CD4-positive, alpha-beta memory T cell (primary cell): ENCODE measurements at regions not wholly inside any gene's neighbourhood (a gene's known extent, or its start where the extent isn't known, plus 50 kb on each side); places are given as distances from the start of the nearest gene placed in this dataset.
"Not testable (repeated sequence)": the region's sequence is repeated elsewhere in the genome, so short reads cannot be mapped to it uniquely, and the experiment has no call there.

Experiments used
- CTCF ChIA-PET: fragments of 350-600 bp; sonication (Branson Sonifier 250); formaldehyde crosslinking; loops from one replicate; lab custom pipeline; 2021; ENCODE audit warnings: inconsistent platforms; ENCODE audit not compliant: partially characterized antibody; lab: Charles Lee
- POLR2A ChIA-PET: fragments of 350-600 bp; sonication (Branson Sonifier 250); formaldehyde crosslinking; loops from one replicate; lab custom pipeline; 2021; ENCODE audit not compliant: partially characterized antibody; lab: Charles Lee
- DNase-seq, 5 donors: peaks; one replicate each; pipeline versions ENCODE4 v3.0.0 to v3.0.0-alpha.2; 2020 to 2022; ENCODE audit warnings: mixed read lengths in 1 of 5
- H3K27ac ChIP-seq: one replicate; pipeline ENCODE4 v1.7.0; 2013; ENCODE audit warnings: low read depth, low read length
- H3K27me3 ChIP-seq: 2 replicates; pipeline ENCODE4 v1.7.0; 2013; ENCODE audit warnings: mild to moderate bottlenecking, low read length, moderate library complexity; ENCODE audit not compliant: insufficient read depth
- H3K36me3 ChIP-seq: 2 replicates; pipeline ENCODE4 v1.7.0; 2013; ENCODE audit warnings: mild to moderate bottlenecking, low read length, moderate library complexity; ENCODE audit not compliant: insufficient read depth
- H3K4me1 ChIP-seq: 2 replicates; pipeline ENCODE4 v1.7.0; 2013; ENCODE audit warnings: mild to moderate bottlenecking, low read length, moderate library complexity; ENCODE audit not compliant: insufficient read depth
- H3K4me3 ChIP-seq, 2 donors: one replicate each; pipeline ENCODE4 v1.7.0; 2013; ENCODE audit warnings: low read length in 2 of 2, mild to moderate bottlenecking in 1 of 2
- H3K9me3 ChIP-seq, 2 donors: one replicate each; pipeline ENCODE4 v1.7.0; 2013; ENCODE audit warnings: low read length in 2 of 2, control low read depth in 1 of 2; ENCODE audit not compliant: control insufficient read depth in 1 of 2
- H3K27ac Mint-ChIP-seq, 7 donors: one replicate each; pipeline ENCODE4 v1.8.0; 2020 to 2021; ENCODE audit warnings: mixed read lengths in 7 of 7, mild to moderate bottlenecking in 6 of 7, inconsistent platforms in 3 of 7, moderate library complexity in 3 of 7
- H3K27me3 Mint-ChIP-seq, 2 donors: one replicate each; pipeline ENCODE4 v1.8.0; 2020 to 2021; ENCODE audit warnings: mixed read lengths in 2 of 2
- H3K36me3 Mint-ChIP-seq, 2 donors: one replicate each; pipeline ENCODE4 v1.8.0; 2020 to 2021; ENCODE audit warnings: mixed read lengths in 2 of 2, inconsistent platforms in 1 of 2, mild to moderate bottlenecking in 1 of 2
- H3K4me1 Mint-ChIP-seq, 4 donors: one replicate each; pipeline ENCODE4 v1.8.0; 2020 to 2021; ENCODE audit warnings: mixed read lengths in 4 of 4, mild to moderate bottlenecking in 1 of 4
- H3K4me3 Mint-ChIP-seq, 8 donors: one replicate each; pipeline ENCODE4 v1.8.0; 2020 to 2021; ENCODE audit warnings: mixed read lengths in 8 of 8, mild to moderate bottlenecking in 7 of 8, moderate library complexity in 6 of 8, inconsistent platforms in 3 of 8
- H3K9me3 Mint-ChIP-seq, 8 donors: one replicate each; pipeline ENCODE4 v1.8.0; 2020 to 2021; ENCODE audit warnings: mixed read lengths in 8 of 8, mild to moderate bottlenecking in 5 of 8, inconsistent platforms in 3 of 8, moderate library complexity in 1 of 8
- intact Hi-C: fragments of 100-400 bp; cut with micrococcal nuclease; formaldehyde crosslinking; loops from one replicate; pipeline ENCODE4 v1.15.1; 2023

DNA sequence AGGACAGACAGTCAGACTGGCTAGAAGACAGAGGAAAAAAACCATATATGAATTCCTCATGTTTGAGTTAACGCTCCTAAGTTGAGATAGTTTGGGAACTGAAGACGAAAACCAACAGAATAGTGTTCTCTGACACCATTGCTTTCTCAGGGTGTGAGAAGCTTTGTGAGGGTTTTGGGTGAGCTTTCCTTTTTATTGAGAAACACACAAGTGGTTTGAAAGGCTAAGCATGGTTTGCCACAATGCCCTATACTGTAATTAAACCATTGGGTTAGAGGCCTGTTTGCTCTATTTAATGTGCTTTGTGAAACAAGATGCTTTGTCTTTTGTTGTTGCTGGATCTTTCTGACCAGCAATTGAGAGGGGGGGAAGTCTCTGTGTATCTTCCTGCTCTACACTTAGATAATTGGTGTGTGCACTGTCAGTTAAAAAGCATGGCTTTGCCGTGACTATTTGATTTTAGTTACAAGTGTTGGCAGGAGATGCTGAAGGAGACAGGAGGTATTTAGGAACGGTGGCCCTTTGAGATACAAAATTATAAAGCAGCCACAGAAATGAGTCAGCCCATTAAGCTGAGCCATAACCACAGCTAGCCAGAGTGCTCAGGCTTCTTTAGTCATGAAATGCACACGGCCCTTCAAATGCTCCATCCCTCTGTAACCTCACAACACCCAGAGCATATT lies 273.0 kb upstream of the PREP start:
- Mint-ChIP-seq H3K27ac (no peak overlapping the region), H3K4me1 (peaks cover 0 to under 1% (median 0%) of the 10 kb centered on the region in 4 donors), H3K27me3 (peaks cover 0 to 1% of the 10 kb centered on the region in 2 donors), H3K9me3 (peaks cover 0 to 10% (median 6%) of the 10 kb centered on the region in 8 donors), H3K4me3 (no peak overlapping the region), H3K36me3 (no peaks in the 10 kb centered on the region)
- Histone ChIP-seq H3K9me3 (no peaks in the 10 kb centered on the region), H3K4me1 (no peaks in the 10 kb centered on the region), H3K27ac (no peak overlapping the region), H3K4me3 (no peak overlapping the region), H3K36me3 (no peaks in the 10 kb centered on the region), H3K27me3 (no peaks in the 10 kb centered on the region)
- ChIA-PET POLR2A (no interaction called here), CTCF (no interaction called here)
- intact Hi-C loops = no loop called here
- no peak for DNase-seq

DNA sequence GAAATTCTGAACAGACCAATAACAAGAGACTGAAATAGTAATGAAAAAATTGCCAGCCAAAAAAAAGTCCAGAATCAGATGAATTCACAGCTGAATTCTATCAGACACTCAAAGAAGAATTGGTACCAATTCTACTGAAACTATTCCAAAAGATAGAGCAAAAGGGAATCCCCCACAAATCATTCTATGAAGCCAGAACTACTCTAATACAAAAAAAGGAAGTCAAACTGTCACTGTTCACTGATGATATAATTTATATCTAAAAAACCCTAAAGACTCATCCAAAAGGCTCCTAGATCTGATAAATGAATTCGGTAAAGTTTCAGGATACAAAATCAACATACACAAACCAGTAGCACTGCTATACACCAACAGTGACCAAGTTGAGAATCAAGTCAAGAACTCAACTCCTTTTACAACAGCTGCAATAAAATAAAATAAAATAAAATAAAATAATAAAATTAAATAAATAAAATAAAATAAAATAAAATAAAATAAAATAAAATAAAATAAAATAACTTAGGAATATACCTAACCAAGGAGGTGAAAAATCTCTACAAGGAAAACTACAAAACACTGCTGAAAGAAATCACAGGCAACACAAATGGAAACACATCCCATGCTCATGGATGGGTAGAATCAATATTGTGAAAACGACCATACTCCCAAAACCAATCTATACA lies 270.1 kb upstream of the PREP start:
- H3K36me3 ChIP-seq, H3K4me3 ChIP-seq, H3K27me3 Mint-ChIP-seq, CTCF ChIA-PET, H3K9me3 ChIP-seq, POLR2A ChIA-PET, DNase-seq, H3K36me3 Mint-ChIP-seq, H3K27me3 ChIP-seq, H3K4me3 Mint-ChIP-seq, H3K27ac Mint-ChIP-seq, H3K4me1 ChIP-seq, H3K4me1 Mint-ChIP-seq, intact Hi-C loops, H3K27ac ChIP-seq, H3K9me3 Mint-ChIP-seq: not testable (repeated sequence)

- Mint-ChIP-seq H3K4me1 (peaks cover 0 to 1% (median 0%) of the 10 kb centered on the region in 4 donors), H3K36me3 (no peaks in the 10 kb centered on the region), H3K27me3 (peaks cover 1 to 3% of the 10 kb centered on the region in 2 donors), H3K9me3 (peaks cover 0 to 8% (median 3%) of the 10 kb centered on the region in 8 donors), H3K4me3 (no peak overlapping the region), H3K27ac (peak overlapping the region in 1 of 7 donors; percentile 25)
- Histone ChIP-seq H3K4me1 (no peaks in the 10 kb centered on the region), H3K9me3 (no peaks in the 10 kb centered on the region), H3K27ac (no peak overlapping the region), H3K27me3 (no peaks in the 10 kb centered on the region), H3K36me3 (no peaks in the 10 kb centered on the region), H3K4me3 (no peak overlapping the region)
- no peak for DNase-seq
- ChIA-PET CTCF (no interaction called here), POLR2A (no interaction called here)
- intact Hi-C loops = no loop called here
Measured at GRCh38 chr6:105669232-105669631, 266.4 kb upstream of the PREP start.

DNA sequence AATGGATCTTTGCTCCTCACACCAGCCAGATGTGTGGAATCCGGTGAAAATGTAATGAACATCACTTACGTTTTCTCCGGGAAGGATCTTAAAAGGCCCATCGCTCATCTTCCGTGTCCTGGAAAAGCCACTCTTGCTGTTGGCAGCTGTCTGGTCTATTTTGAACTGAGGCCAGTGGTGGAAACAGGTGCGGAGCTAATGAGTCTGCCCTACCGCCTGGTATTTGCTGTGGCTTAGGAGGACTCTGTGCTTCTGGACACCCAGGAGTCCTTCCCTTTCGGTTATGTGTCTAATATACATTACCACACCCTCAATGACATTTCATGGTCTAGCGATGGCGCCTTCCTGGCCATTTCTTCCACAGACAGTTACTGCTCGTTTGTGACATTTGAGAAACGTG lies 264.2 kb upstream of the PREP start:
- intact Hi-C loops = no loop called here
- POLR2A ChIA-PET = no interaction called here
- no peaks in the 10 kb centered on the region for H3K9me3 ChIP-seq
- Mint-ChIP-seq H3K27ac (no peak overlapping the region), H3K36me3 (no peaks in the 10 kb centered on the region), H3K4me3 (no peak overlapping the region), H3K27me3 (peaks cover 1 to 3% of the 10 kb centered on the region in 2 donors), H3K4me1 (peaks cover 0 to 1% (median 0%) of the 10 kb centered on the region in 4 donors), H3K9me3 (peaks cover 0 to 9% (median 1%) of the 10 kb centered on the region in 8 donors)
- no peaks in the 10 kb centered on the region for H3K27me3 ChIP-seq
- CTCF ChIA-PET = no interaction called here
- H3K4me1 ChIP-seq = no peaks in the 10 kb centered on the region
- no peak for DNase-seq
- no peak overlapping the region for H3K4me3 ChIP-seq
- H3K36me3 ChIP-seq = no peaks in the 10 kb centered on the region
- H3K27ac ChIP-seq = no peak overlapping the region

- CTCF ChIA-PET = interaction anchor here (1.1 kb wide), 1 partner anchor 16 kb away, joined by 3 read pairs; no protein-coding TSS in a partner anchor
Measured at GRCh38 chr6:105664931-105665330, 262.0 kb upstream of the PREP start.

DNA sequence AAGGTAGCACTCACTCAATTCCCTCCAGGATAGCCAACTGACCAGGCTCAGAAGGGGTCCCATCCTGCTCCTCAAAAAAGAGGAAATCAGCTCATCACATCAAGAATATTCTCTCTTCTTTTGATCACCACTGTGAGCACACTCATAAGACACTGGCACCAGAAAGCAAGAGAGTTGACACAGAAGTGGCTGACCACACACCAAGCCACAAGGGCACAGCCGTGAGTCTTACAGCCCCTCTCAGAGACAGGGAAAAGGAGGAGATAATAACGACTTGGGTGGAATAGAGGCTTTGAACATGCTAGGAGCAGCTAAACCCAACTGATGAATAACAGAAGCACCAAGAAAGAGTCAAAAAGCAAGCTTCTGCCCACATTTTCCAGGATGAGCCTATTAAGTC lies 249.1 kb upstream of the PREP start:
- H3K4me3 Mint-ChIP-seq = no peak overlapping the region
- no peak for DNase-seq
- H3K9me3 Mint-ChIP-seq = no peaks in the 10 kb centered on the region

More at GRCh38 chr6:105664931-105665330, 262.0 kb upstream of the PREP start:
- Histone ChIP-seq H3K9me3 (no peaks in the 10 kb centered on the region), H3K27ac (no peak overlapping the region), H3K36me3 (no peaks in the 10 kb centered on the region), H3K4me1 (no peaks in the 10 kb centered on the region), H3K27me3 (no peaks in the 10 kb centered on the region), H3K4me3 (no peak overlapping the region)
- no peaks in the 10 kb centered on the region for H3K36me3 Mint-ChIP-seq
- DNase-seq = no peak
- peaks cover 0 to 9% (median 0%) of the 10 kb centered on the region in 8 donors for H3K9me3 Mint-ChIP-seq
- no peaks in the 10 kb centered on the region for H3K4me1 Mint-ChIP-seq
- POLR2A ChIA-PET = no interaction called here
- H3K27me3 Mint-ChIP-seq = peaks cover 0 to 4% of the 10 kb centered on the region in 2 donors
- intact Hi-C loops = no loop called here
- H3K4me3 Mint-ChIP-seq = no peak overlapping the region
- no peak overlapping the region for H3K27ac Mint-ChIP-seq

DNA sequence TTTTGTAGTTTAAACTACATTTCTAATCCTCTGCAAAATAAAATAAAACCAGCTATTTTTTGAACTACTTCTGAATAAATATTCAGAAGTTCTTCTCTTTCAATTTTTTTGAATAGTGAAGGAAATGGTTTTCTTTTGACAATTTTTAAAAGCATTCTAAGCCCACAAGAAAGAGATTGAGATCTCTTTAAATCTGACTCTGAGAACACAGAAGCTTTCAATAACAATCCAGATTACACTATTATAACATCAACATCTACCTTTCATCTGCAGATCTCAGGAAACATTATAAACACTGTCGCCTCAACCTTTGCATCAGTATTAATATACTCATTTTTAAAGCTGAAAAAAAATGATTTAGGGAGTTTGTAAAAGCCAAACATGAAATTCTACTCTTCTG lies 247.5 kb upstream of the PREP start:
- H3K4me3 ChIP-seq = no peak overlapping the region
- H3K4me1 Mint-ChIP-seq = peaks cover 37 to 72% (median 56%) of the 10 kb centered on the region in 4 donors
- H3K36me3 Mint-ChIP-seq = no peaks in the 10 kb centered on the region
- CTCF ChIA-PET = no interaction called here
- peak in 4 of 5 donors; percentile 13 to 24 (median 19) for DNase-seq
- no peaks in the 10 kb centered on the region for H3K27me3 Mint-ChIP-seq
- peak overlapping the region in 6 of 8 donors; percentile 23 to 73 (median 55) for H3K4me3 Mint-ChIP-seq
- H3K4me1 ChIP-seq = peaks cover 67% of the 10 kb centered on the region
- H3K9me3 Mint-ChIP-seq = no peaks in the 10 kb centered on the region
- intact Hi-C loops = no loop called here
- H3K9me3 ChIP-seq = no peaks in the 10 kb centered on the region
- H3K27ac Mint-ChIP-seq = peak overlapping the region in 6 of 7 donors; percentile 35 to 73 (median 58)
- POLR2A ChIA-PET = no interaction called here
- no peaks in the 10 kb centered on the region for H3K36me3 ChIP-seq
- H3K27ac ChIP-seq = no peak overlapping the region
- no peaks in the 10 kb centered on the region for H3K27me3 ChIP-seq

More for the DNA sequence above, 249.1 kb upstream of the PREP start:
- H3K4me1 ChIP-seq = peaks cover 50% of the 10 kb centered on the region
- H3K9me3 ChIP-seq = no peaks in the 10 kb centered on the region
- ChIA-PET POLR2A (no interaction called here), CTCF (no interaction called here)
- H3K36me3 ChIP-seq = no peaks in the 10 kb centered on the region
- peaks cover 24 to 55% (median 42%) of the 10 kb centered on the region in 4 donors for H3K4me1 Mint-ChIP-seq
- no peak overlapping the region for H3K27ac ChIP-seq
- H3K27ac Mint-ChIP-seq = peak overlapping the region in 1 of 7 donors; percentile 6
- no peak overlapping the region for H3K4me3 ChIP-seq
- H3K27me3 Mint-ChIP-seq = no peaks in the 10 kb centered on the region
- intact Hi-C loops = no loop called here
- H3K36me3 Mint-ChIP-seq = no peaks in the 10 kb centered on the region
- no peaks in the 10 kb centered on the region for H3K27me3 ChIP-seq
